H1 (cell line): ENCODE measurements at regions not wholly inside any gene's neighbourhood (a gene's known extent, or its start where the extent isn't known, plus 50 kb on each side); places are given as distances from the start of the nearest gene placed in this dataset.

Source experiments
- CBX8 ChIP-seq: fragments of 300-800, 300-1000 bp; sonication (generic); IDR thresholded peaks from 2 replicates; pipeline ENCODE4 v1.7.1; 2016; ENCODE audit warnings: low read depth, low read length, borderline replicate concordance
- CHD7 ChIP-seq: fragments of 300-600 bp; sonication (generic); IDR thresholded peaks from 2 replicates; pipeline ENCODE4 v1.7.1; 2012; ENCODE audit warnings: low read length, moderate library complexity, mild to moderate bottlenecking, inconsistent platforms; ENCODE audit not compliant: insufficient replicate concordance
- E2F6 ChIP-seq: IDR thresholded peaks from 2 replicates; pipeline ENCODE4 v1.6.1; 2012; ENCODE audit warnings: inconsistent platforms
- GABPA ChIP-seq: IDR thresholded peaks from 2 replicates; pipeline ENCODE4 v1.6.1; 2011; ENCODE audit warnings: mild to moderate bottlenecking, low read length, moderate library complexity, borderline replicate concordance; ENCODE audit not compliant: insufficient read depth
- KDM1A ChIP-seq: fragments of 200-600, 300-600 bp; sonication (generic); IDR thresholded peaks from 2 replicates; pipeline ENCODE4 v1.7.1; 2016; ENCODE audit warnings: mild to moderate bottlenecking, low read length, borderline replicate concordance
- MAFK ChIP-seq: IDR thresholded peaks from 2 replicates; pipeline ENCODE4 v1.6.1; 2012; ENCODE audit warnings: low read depth, mild to moderate bottlenecking, improper control_type of control experiment, low read length
- NANOG ChIP-seq: IDR thresholded peaks from 2 replicates; pipeline ENCODE4 v1.6.1; 2011; ENCODE audit warnings: low read length, low read depth, mild to moderate bottlenecking, inconsistent platforms; ENCODE audit not compliant: insufficient read depth, poor library complexity, severe bottlenecking
- POU5F1 ChIP-seq: IDR thresholded peaks from 2 replicates; pipeline ENCODE4 v1.6.1; 2011; ENCODE audit warnings: low read depth, mild to moderate bottlenecking, low read length, moderate library complexity
- RAD21 ChIP-seq, 2 experiments: IDR thresholded peaks in 1 of 2; conservative IDR thresholded peaks in 1 of 2; 2 replicates each; pipeline ENCODE4 v1.6.1; 2011; ENCODE audit warnings: low read depth in 2 of 2, low read length in 2 of 2, improper control_type of control experiment in 1 of 2, inconsistent platforms in 1 of 2, mild to moderate bottlenecking in 1 of 2, moderate library complexity in 1 of 2
- RBBP5 ChIP-seq: IDR thresholded peaks from 2 replicates; pipeline ENCODE4 v1.7.1; 2012; ENCODE audit warnings: low read depth, mild to moderate bottlenecking, inconsistent platforms, low read length, moderate library complexity, borderline replicate concordance

- TF ChIP-seq CHD7: no peak
- no peak for TF ChIP-seq POU5F1
- TF ChIP-seq KDM1A: no peak
- no peak for TF ChIP-seq GABPA
- no peak for TF ChIP-seq RAD21 (IDR thresholded peaks at IDR 0.05 in 1 of 2, conservative IDR thresholded peaks at IDR 0.05 in 1 of 2; ENCODE audit: low read depth in 2 of 2, low read length in 2 of 2)
- TF ChIP-seq MAFK: no peak
- TF ChIP-seq CBX8: no peak
- TF ChIP-seq RBBP5: no peak
- TF ChIP-seq E2F6: no peak
- TF ChIP-seq NANOG: no peak
These were observed 334.9 kb downstream of the BRD1 start (continued) for GRCh38 chr22:49492741-49493251.
